HG03469 (cell line): ENCODE measurements at regions not wholly inside any gene's neighbourhood (a gene's known extent, or its start where the extent isn't known, plus 50 kb on each side); places are given as distances from the start of the nearest gene placed in this dataset.

Experiments used
- ATAC-seq: cut with Tn5 transposase; IDR thresholded peaks from one replicate; pipeline ENCODE4 v1.9.1; 2021; ENCODE audit warnings: mild to moderate bottlenecking, moderate library complexity, moderate number of reproducible peaks; ENCODE audit not compliant: unreplicated experiment

DNA sequence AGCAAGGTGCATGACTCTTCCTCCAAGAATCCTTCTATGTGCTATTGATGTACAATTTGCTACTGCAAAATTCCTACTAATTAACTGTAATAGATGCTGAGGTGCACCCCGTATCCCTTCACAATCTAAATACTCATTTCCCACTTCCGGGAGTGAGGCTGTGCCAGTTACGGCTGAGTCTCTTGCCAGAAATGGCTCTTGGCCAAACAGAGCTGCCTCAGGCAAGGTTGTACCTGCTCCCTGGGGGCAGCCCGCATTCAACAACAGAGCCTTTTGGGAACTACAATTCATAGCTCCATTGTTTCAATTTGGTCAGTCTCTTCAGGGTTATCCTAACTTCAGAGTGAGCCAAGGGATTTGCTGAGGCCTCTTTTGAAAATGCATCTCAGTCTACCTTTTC, 789.8 kb upstream of the MAP3K7 start:
- no peak for ATAC-seq

DNA sequence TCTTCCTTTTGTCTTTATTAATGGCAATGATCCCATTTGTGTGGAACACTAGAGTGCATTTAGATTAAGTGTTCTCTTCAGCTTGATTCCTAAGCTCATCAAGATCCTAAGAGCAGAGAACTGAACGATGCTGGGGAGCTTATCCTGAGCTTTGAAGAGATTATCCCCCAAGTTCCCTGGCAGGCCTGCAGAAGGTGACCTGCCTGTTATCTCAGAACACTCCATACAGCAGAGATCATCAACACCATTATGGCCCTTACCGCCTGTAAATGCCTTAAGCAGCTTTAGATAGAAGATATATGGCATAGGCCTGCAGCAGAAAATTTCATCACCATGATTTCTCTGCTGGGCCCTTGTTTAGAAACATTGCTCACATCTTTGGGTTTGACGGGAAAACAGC, 779.9 kb upstream of the MAP3K7 start:
- no peak for ATAC-seq

DNA sequence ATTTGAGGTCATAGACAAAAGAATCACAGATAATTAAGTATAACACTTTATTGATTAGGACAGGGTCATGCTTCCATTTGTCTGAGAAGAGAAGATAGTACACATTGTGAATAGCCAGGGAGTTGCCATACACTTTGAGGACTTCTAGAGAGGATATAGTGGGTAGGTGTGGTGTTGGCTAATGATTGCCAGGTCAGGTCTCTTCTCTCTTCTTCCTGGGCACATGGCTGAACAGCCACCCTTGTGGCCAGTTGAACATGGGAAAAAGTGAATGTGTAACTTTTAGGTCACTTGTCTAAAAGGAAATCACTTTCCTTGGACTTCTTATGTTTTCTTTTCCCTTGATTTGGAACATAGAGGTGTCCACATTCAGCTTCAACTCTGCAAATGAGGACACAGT, 772.1 kb upstream of the MAP3K7 start:
- no peak for ATAC-seq

DNA sequence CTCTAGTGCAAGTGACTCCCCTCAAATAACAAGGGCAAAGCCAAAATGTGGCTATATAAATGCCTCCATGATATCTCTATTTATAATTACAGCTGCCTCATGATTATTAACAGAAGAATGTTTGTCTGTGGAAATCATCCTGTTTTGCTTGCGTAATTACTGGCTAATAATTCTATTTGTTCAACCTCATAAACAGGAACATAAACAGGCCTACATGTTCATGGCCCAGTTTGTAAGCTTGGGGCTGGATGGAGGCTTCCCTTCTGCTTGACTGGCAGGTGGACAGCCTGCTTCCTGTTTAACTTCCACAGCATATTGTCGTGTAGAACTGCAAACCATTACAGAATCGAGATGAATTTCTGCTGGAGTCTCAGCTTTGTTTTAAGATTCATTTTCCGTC, 766.0 kb upstream of the MAP3K7 start:
- no peak for ATAC-seq

- no peak for ATAC-seq
These were observed 765.4 kb upstream of the MAP3K7 start for GRCh38 chr6:91352321-91352720.

DNA sequence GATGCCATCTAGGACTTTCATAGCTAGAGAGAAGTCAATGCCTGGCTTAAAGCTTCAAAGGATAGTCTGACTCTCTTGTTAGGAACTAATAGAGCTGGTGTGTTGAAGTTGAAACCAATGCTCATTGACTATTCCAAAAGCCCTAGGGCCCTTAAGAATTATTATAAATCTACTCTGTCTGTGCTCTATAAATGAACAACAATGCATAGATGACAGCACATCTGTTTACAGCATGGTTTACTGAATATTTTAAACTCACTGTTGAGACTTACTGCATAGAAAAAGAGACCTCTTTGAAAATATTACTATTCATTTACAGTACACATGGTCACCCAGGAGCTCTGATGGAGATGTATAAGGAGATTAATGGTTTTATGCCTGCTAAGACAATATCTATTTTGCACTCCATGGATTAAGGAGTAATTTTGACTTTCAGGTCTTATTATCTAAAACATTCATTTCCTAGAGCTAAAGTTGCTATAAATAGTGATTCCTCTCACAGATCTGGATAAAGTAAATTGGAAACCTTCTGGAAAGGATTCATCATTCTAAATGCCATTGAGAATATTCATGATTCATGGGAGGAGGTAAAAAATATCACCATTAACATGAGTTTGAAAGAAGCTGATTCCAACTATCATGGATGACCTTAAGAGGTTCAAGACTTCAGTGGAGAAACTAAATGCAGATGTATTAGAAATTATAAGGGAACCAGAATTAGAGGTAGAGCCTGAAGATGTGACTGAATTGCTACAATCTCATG, 763.5 kb upstream of the MAP3K7 start:
- ATAC-seq = no peak

- ATAC-seq = no peak
These were observed 754.6 kb upstream of the MAP3K7 start for GRCh38 chr6:91341473-91341872.

DNA sequence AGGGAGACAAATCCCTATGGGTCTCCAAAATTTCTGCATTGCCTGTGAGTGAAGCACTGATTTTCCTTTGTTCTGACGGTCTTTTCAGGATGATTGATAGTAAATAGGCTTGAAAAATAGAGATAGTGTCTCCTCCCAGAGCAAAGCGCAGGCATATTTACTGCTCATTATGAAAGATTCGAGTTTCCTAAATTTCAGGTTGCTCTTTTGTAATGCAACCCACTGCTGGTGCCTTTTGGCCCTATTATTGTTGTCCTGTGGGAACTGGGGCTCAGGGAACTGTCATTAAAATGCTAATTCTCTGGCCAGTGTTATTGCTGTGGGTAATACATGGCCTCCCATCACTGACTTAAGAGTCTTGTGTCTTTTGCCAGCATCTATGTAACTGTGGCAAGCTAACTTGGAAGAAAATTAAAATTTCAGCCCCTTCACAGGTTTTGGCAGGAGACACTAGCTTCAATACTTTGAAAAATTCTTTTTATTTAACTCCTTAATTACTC, 754.1 kb upstream of the MAP3K7 start:
- ATAC-seq = no peak

DNA sequence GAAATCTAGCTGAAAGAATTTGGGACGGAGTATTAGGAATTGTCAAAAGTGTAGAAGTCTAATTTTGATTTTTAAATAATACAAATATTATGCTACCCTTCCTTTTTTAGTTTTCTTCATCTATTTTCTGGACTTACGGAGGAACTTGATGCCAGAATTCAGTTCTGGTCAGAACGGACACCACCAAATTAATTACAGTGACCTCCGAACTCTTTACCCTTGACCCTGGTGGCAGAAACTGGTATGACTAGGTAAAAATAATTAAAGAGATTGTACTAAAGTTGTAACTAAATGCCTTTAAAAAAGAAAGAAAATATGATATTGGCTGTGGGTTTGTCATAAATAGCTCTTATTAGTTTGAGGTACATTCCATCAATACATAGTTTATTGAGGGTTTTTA, 751.1 kb upstream of the MAP3K7 start:
- no peak for ATAC-seq

GRCh38 chr6:91330896-91331295, 744.0 kb upstream of the MAP3K7 start:
- no peak for ATAC-seq

GRCh38 chr6:91328241-91328640, 741.4 kb upstream of the MAP3K7 start:
- no peak for ATAC-seq

- ATAC-seq = no peak
These were observed 737.8 kb upstream of the MAP3K7 start for GRCh38 chr6:91324711-91325110.

- ATAC-seq = no peak
These were observed 731.1 kb upstream of the MAP3K7 start for GRCh38 chr6:91317984-91318383.

GRCh38 chr6:91317247-91317835, 730.5 kb upstream of the MAP3K7 start:
- no peak for ATAC-seq

DNA sequence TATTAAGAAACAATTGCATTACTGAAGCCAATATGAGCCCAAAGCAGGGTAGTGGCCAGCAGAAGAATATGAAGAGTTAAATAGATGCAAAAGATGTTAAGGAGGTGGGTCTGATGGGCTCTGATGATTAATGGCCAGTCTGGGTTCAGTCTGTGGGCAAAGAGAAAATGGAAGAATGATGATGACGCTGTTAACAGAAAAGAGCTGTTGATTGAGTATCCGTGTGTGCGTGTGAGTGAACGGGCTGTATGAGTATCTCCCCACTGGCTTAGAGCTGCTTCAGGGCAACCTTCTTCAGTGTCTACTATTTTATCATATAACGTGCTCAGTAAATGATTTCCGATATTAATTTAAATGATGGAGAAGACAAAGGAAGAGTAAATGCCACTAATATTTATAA, 723.3 kb upstream of the MAP3K7 start:
- no peak for ATAC-seq

- no peak for ATAC-seq
These were observed 718.9 kb upstream of the MAP3K7 start for GRCh38 chr6:91305755-91306154.

GRCh38 chr6:91304521-91304920, 717.6 kb upstream of the MAP3K7 start:
- ATAC-seq = no peak

DNA sequence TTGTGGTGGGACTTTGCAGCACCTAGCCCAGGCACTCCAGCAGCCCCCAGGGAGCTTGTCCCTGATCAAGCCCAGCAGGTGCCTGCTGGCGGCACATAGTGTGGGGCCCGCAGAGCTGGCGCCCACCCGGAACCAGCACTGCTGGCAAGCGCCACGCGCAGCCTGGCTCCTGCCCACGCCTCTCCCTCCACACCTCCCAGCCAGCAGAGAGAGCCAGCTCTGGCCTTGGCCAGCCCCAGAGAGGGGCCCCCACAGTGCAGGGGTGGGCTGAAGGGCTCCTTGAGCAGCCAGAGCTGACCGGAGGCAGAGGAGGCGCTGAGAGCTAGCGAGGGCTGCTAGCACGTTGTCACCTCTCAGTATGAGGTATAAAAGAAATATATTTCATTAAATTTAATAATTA, 716.5 kb upstream of the MAP3K7 start:
- ATAC-seq = no peak

DNA sequence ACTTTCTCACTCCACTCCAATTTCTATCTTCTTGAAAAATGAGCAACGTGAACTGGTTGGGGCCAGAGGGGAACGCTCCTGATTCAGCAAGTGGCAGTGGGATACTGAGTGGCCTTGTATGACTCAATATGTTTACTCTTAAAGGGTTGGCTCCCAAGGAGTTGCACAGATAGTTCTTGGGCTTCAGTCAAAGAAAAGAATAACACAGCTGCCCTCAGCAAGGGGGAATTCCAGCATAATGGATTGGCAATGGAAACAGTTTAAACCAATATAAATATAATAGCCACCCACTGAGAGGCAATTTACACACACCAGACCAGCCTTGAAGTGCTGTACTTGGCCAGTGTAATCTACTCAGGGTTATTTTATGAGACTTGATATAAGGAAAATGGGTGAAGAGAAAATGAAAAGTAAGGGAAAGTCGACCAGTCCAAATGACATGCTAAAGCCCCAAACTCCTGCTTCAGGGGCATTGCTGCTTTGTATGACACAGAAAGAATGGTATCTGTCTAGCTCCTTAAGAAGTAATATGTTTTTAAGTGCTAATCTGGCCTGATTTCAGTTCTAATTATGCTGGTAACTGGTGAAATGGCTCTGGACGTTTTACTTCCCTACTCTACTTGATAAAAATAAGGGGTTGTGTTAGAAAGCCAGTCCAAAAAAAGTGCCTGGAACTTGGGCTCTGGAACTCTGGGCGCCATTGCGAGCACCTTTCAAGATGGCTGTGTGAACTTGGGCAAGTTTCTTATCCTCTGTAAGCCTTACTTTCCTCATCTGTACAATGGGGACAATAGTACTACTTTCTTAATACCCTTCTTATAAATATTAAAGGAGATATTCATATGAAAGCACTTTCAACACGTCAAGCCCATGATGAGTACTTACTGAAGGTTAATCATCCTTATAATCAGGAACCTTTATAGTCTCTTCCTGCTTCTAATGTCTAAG, 712.9 kb upstream of the MAP3K7 start:
- ATAC-seq = no peak

- ATAC-seq = no peak
These were observed 711.8 kb upstream of the MAP3K7 start for GRCh38 chr6:91298543-91299145.

- no peak for ATAC-seq
These were observed 706.5 kb upstream of the MAP3K7 start for GRCh38 chr6:91293395-91293794.
